ENCODE measurements at regions not wholly inside any gene's neighbourhood (a gene's known extent, or its start where the extent isn't known, plus 50 kb on each side); places are given as distances from the start of the nearest gene placed in this dataset.

DNA sequence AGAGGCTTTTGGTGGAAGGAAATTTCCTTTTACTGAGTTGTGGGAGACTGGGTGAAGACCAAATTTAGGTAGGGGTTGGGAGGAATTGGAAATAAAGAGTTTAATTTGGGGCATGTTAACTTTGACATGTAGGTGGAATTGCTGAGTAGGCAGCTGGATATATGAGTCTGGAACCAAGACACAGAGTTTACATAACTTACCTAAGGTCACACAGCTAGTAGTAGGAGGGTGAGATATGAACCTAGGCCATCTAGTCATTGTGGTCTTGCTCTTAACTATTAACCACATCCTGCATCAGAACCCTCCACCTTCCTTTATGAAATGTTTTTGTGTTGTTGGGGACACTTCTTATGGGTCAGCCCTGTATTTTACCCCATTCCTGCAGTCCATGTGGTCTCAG, 113.1 kb downstream of the ICOS start:
- Histone ChIP-seq H3K4me2 (no peak overlapping the region), H2AFZ (no peak overlapping the region), H3K36me3 (ENCODE audit: insufficient read depth) (no peaks in the 10 kb centered on the region), H3F3A (replicated peaks; ENCODE audit: low read depth) (no peaks in the 10 kb centered on the region), H3K4me3 (no peak overlapping the region), H3K4me1 (ENCODE audit: insufficient read depth) (no peaks in the 10 kb centered on the region), H3K79me2 (replicated peaks; ENCODE audit: insufficient read depth) (no peaks in the 10 kb centered on the region), H4K20me1 (replicated peaks; ENCODE audit: insufficient read depth) (no peaks in the 10 kb centered on the region), H3K27ac (ENCODE audit: low read depth) (no peak overlapping the region), H3K9me2 (ENCODE audit: insufficient read depth) (no peaks in the 10 kb centered on the region), H3K27me3 (ENCODE audit: insufficient read depth) (no peaks in the 10 kb centered on the region)
- ATAC-seq (no peak), DNase-seq (ENCODE audit: low spot score) (no peak)
- Mint-ChIP-seq H3K9me3 (no peaks in the 10 kb centered on the region), H3K4me3 (no peak overlapping the region), H3K4me1 (no peaks in the 10 kb centered on the region; the same call in 2 of the 3 replicates), H3K27ac (no peak overlapping the region), H3K27me3 (ENCODE audit: insufficient read depth, low read depth, poor library complexity) (no peaks in the 10 kb centered on the region), H3K36me3 (ENCODE audit: low read depth) (no peaks in the 10 kb centered on the region)
- TF ChIP-seq EZH2phosphoT487 (IDR thresholded peaks at IDR 0.05; ENCODE audit: unreplicated experiment) (no peak), CREB1 (CRISPR knock-in tag; IDR thresholded peaks at IDR 0.05; ENCODE audit: low read depth) (no peak), ZNF462 (CRISPR knock-in tag; IDR thresholded peaks at IDR 0.05) (no peak), STAT1 (IDR thresholded peaks at IDR 0.05; ENCODE audit: unreplicated experiment) (no peak), ZNF114 (CRISPR knock-in tag; IDR thresholded peaks at IDR 0.05) (no peak), POLR2AphosphoS5 (IDR thresholded peaks at IDR 0.05; ENCODE audit: low read depth) (no peak), EZH2 (IDR thresholded peaks at IDR 0.05; ENCODE audit: low read depth, unreplicated experiment) (no peak)

- no peaks in the 10 kb centered on the region for H3K9me3 Mint-ChIP-seq
- no peaks in the 10 kb centered on the region; the same call in 2 of the 3 replicates for H3K4me1 Mint-ChIP-seq
- Histone ChIP-seq H3K4me3 (no peak overlapping the region), H3K4me2 (no peak overlapping the region), H3K27ac (ENCODE audit: low read depth) (no peak overlapping the region), H3K27me3 (ENCODE audit: insufficient read depth) (no peaks in the 10 kb centered on the region), H3F3A (replicated peaks; ENCODE audit: low read depth) (no peaks in the 10 kb centered on the region), H3K9me2 (ENCODE audit: insufficient read depth) (no peaks in the 10 kb centered on the region), H3K36me3 (ENCODE audit: insufficient read depth) (no peaks in the 10 kb centered on the region), H3K79me2 (replicated peaks; ENCODE audit: insufficient read depth) (no peaks in the 10 kb centered on the region), H4K20me1 (replicated peaks; ENCODE audit: insufficient read depth) (no peaks in the 10 kb centered on the region), H2AFZ (no peak overlapping the region), H3K4me1 (ENCODE audit: insufficient read depth) (no peaks in the 10 kb centered on the region)
- no peaks in the 10 kb centered on the region for H3K27me3 Mint-ChIP-seq (ENCODE audit: insufficient read depth, low read depth, poor library complexity)
- ATAC-seq (no peak), DNase-seq (ENCODE audit: low spot score) (no peak)
- no peak overlapping the region for H3K27ac Mint-ChIP-seq
- no peak for TF ChIP-seq REST (IDR thresholded peaks at IDR 0.05; ENCODE audit: unreplicated experiment)
- no peak for TF ChIP-seq ETS1 (IDR thresholded peaks at IDR 0.05)
- H3K4me3 Mint-ChIP-seq = no peak overlapping the region
- no peaks in the 10 kb centered on the region for H3K36me3 Mint-ChIP-seq (ENCODE audit: low read depth)
These were observed 114.1 kb downstream of the ICOS start for GRCh38 chr2:204050681-204051080.

All from GM23338 (cell line).